GM21528 (cell line): ENCODE measurements at regions not wholly inside any gene's neighbourhood (a gene's known extent, or its start where the extent isn't known, plus 50 kb on each side); places are given as distances from the start of the nearest gene placed in this dataset.

ENCODE experiments used
- ATAC-seq: cut with Tn5 transposase; IDR thresholded peaks from one replicate; pipeline ENCODE4 v1.9.1; 2021; ENCODE audit warnings: mild to moderate bottlenecking, moderate library complexity; ENCODE audit not compliant: unreplicated experiment, low FRiP score

DNA sequence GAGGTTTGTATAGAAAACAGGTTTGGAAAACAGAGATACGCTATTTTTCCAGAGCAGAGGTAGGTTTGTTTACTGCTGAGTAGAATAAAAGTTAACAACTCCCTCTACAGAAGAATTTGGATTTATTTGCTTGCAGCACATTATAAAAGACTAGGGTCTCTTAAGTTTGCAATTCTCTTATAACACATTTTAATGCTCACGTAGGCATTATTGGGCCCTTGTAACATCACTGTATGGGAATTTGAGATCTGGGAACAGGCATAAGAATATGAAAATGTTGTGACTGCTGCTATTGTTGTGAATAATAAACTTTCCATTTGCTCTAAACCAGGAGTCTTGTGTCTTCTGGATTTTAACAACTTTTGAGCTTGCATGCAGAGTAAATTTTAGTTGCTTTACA, 128.3 kb upstream of the CADM2 start:
- ATAC-seq: no peak

DNA sequence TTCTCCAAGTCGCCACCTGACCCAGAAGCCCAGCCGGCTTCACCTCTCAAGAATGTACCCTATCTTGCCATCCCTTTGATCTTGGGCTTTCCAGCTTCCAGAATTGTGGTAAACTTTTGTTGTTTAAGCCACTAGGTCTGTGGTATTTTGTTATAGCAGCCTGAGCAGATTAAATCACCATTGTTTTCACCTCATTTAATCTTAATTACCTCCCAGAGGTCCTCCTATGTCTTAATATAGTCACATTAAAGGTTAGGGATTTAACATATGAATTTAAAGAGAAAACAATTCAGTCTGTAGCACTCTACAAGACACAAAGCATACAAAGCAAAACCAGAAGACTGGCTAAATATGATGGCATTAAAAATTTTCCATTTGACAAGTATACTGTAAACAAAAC, 123.4 kb upstream of the CADM2 start:
- ATAC-seq: no peak

DNA sequence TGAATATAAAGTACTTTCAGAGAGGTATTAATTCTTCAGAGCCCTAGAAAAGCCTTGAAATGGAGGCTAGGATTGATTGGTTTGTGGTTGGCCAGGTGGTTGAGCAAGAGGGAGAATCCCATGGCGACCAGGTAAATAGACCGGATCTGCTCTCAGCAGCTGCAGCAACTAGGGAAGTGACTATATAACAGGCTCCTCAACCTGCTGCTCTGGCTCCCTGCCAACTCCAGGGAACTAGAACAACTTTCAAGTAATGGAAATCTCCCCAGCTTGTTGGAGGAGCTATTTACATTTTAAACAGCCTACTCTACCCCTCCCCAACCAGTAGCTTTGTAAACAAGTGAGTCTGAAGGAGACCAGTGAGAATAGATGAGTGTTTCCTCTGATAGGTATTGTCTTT, 121.8 kb upstream of the CADM2 start:
- ATAC-seq: no peak

DNA sequence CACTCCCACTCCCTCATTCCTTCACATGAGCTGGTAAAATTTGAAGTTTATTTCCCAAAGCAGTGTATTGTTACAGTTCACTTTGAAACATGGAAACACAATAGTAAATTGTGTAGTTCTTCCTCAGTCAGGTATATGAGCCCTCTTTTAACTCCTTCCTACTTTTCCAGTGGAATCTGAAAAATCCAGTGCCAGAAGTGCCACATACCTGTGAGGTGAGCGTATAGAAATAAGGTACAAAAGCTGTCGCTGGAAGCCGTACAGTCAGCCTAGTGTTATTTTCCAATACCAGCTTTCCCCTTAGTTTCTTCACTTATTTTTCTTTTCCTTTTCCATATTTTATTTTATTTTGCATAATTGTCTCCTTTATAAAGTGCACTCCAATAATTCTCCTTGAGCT, 81.7 kb upstream of the CADM2 start:
- ATAC-seq: no peak

DNA sequence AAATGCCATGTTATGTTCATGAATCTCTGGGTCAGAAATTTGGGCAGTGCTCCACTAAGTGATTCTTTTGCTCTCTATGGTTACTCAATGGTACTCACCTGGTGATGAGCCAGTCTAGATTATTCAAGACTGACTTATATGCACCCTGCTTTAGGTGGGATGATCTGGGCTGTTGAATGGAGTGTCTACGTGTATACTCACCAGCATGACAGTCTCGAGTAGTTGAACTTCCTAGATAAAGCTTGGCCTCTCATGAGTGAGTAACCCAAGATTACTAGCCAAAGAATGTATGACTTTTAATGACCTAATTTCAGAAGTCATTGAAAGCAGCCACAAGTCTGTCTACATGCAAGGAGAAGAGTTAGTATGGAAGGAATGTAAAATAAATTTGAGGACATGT, 77.5 kb upstream of the CADM2 start:
- ATAC-seq: no peak

DNA sequence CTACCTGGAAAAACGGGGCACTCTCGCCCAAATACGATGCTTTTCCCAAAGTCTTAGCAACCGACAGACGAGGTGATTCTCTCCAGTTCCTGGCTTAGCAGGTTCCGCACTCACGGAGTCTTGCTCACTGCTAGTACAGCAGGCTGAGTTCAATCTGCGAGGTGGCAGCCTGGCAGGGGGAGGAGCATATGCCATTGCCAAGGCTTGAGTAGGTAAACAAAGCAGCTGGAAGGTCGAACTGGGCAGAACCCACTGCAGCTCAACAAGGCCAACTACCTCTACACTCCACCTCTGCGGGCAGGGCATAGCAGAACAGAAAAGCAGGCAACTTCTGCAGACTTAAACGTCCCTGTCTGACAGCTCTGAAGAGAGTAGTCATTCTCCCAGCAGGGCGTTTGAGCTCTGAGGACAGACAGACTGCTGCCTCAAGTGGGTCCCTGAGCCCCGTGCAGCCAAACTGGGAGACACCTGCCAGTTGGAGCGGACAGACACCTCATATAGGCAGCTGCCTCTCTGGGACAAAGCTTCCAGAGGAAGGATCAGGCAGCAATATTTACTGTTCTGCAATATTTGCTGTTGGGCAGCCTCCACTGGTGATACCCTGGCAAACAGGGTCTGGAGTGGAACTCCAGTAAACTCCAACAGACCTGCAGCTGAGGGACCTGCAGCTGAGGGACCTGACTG, 73.4 kb upstream of the CADM2 start:
- no peak for ATAC-seq

- no peak for ATAC-seq
Observed at GRCh38 chr3:84891851-84892250, 66.9 kb upstream of the CADM2 start.

DNA sequence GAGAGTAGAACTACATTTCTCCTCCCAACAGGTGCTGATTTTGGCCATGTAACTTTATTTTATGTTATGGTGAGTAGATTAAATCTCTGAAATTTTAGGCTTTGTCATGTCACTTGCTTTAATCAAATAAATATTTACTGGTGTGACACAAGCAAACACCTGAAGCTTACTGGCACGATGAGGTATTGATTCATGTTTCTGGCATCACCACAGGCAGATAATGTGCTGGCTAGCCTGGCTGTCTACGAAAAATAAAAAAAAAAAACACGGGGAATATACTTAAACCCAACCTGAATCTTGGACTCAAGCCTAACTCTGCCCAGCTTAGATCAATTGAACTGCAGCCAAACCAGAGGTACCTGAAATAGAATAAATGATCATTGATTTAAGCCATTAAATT, 65.6 kb upstream of the CADM2 start:
- no peak for ATAC-seq

DNA sequence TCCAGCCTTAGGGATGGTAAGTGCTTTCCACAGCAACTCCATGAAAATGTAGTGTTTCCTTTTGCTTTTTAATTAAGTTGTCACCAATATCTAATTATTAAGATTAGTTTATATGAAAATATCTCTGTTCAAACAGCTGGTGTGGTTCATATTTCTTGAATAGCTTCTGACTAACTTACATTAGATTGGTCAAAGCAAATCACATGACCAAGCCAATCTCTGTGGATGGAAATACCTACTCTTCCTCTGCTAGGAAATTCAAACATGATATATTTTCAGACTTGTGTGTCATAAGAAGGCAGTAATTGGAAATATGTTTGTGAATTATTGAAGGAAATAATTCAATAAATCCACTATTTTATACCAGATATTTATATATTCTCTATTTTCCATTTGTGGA, 54.6 kb upstream of the CADM2 start:
- ATAC-seq: no peak

DNA sequence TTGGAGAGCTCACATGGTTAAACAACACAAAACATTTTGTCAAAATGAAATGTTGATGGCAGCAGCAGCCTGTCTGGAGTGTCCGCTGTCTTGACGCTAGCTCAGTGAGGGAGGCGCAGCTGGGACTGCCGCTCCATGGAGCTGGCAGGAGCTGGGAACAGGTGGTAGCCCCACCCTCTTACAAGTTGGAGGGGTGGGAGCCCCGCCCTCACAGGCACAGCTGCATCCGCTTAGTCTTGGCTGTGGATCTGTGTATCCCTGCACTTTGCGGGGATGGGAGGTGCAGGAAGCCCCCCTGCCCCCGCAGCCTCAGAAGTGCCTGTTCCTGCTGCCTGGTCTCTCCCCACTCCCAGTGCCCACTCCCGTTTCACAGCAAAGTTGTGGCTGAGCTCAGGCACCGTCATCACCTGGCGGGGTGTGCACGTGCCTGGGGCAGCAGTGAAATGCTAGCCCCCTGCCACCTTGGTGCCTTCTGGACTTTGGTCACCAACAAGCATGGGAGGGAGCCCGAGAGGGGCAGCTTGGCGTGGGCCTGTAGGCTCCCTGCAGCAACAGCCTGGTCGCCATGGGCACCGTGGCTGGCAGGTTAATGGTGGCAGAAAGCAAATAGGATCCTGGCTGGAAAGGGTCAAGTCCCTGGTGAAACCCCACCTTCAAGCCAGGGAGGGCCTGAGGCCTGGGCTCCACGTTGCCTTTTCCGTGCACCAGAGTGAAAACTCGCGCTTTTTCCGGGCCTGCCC, 53.8 kb upstream of the CADM2 start:
- no peak for ATAC-seq

GRCh38 chr3:84905556-84905920, 53.3 kb upstream of the CADM2 start:
- no peak for ATAC-seq

- no peak for ATAC-seq
Observed at GRCh38 chr3:84906065-84906464, 52.7 kb upstream of the CADM2 start.
